GM23338 (cell line): ENCODE measurements at regions not wholly inside any gene's neighbourhood (a gene's known extent, or its start where the extent isn't known, plus 50 kb on each side); places are given as distances from the start of the nearest gene placed in this dataset.

Experiments
- ATAC-seq: fragments of 200-7000 bp; cut with Tn5 transposase; 3 replicates; pipeline ENCODE4 v1.9.1; 2020
- DNase-seq: peaks from one replicate; pipeline ENCODE4 v3.0.0-alpha.2; 2015; ENCODE audit warnings: low spot score
- H2AFZ ChIP-seq: fragments of 200-600 bp; sonication (generic); 2 replicates; pipeline ENCODE4 v1.8.0; 2016; ENCODE audit warnings: antibody characterized with exemption, mild to moderate bottlenecking, moderate library complexity
- H3F3A ChIP-seq: fragments of 200-600 bp; sonication (generic); replicated peaks from 2 replicates; pipeline ENCODE4 v1.8.0; 2017; ENCODE audit warnings: antibody characterized with exemption, mixed run types, low read depth
- H3K27ac ChIP-seq: fragments of 200-600 bp; sonication (generic); 2 replicates; pipeline ENCODE4 v1.6.1; 2016; ENCODE audit warnings: low read depth
- H3K27me3 ChIP-seq: fragments of 200-600 bp; sonication (generic); 2 replicates; pipeline ENCODE4 v1.8.0; 2016; ENCODE audit warnings: mild to moderate bottlenecking, mixed run types, moderate library complexity; ENCODE audit not compliant: insufficient read depth
- H3K36me3 ChIP-seq: fragments of 200-600 bp; sonication (generic); 2 replicates; pipeline ENCODE4 v1.8.0; 2016; ENCODE audit warnings: mild to moderate bottlenecking; ENCODE audit not compliant: insufficient read depth
- H3K4me1 ChIP-seq: fragments of 200-600 bp; sonication (generic); 2 replicates; pipeline ENCODE4 v1.8.0; 2016; ENCODE audit warnings: mild to moderate bottlenecking, moderate library complexity; ENCODE audit not compliant: insufficient read depth
- H3K4me2 ChIP-seq: fragments of 200-600 bp; sonication (generic); 2 replicates; pipeline ENCODE4 v1.7.1; 2017; ENCODE audit warnings: mixed run types
- H3K4me3 ChIP-seq: fragments of 200-600 bp; sonication (generic); 2 replicates; pipeline ENCODE4 v1.6.1; 2016; ENCODE audit warnings: mixed run types
- H3K79me2 ChIP-seq: fragments of 200-600 bp; sonication (generic); replicated peaks from 2 replicates; pipeline ENCODE4 v1.8.0; 2017; ENCODE audit warnings: mild to moderate bottlenecking; ENCODE audit not compliant: insufficient read depth
- H3K9me2 ChIP-seq: fragments of 200-600 bp; sonication (generic); 2 replicates; pipeline ENCODE4 v1.8.0; 2017; ENCODE audit not compliant: insufficient read depth
- H4K20me1 ChIP-seq: fragments of 200-600 bp; sonication (generic); replicated peaks from 2 replicates; pipeline ENCODE4 v1.8.0; 2017; ENCODE audit warnings: mild to moderate bottlenecking; ENCODE audit not compliant: insufficient read depth
- H3K27ac Mint-ChIP-seq: 2 replicates; pipeline ENCODE4 v1.8.0; 2020; ENCODE audit warnings: inconsistent platforms, mild to moderate bottlenecking, moderate library complexity, mixed read lengths
- H3K27me3 Mint-ChIP-seq: 3 replicates; pipeline ENCODE4 v1.8.0; 2022; ENCODE audit warnings: low read depth, mild to moderate bottlenecking, moderate library complexity, mixed read lengths, inconsistent platforms; ENCODE audit not compliant: insufficient read depth, poor library complexity
- H3K36me3 Mint-ChIP-seq: 3 replicates; pipeline ENCODE4 v1.8.0; 2021; ENCODE audit warnings: low read depth, mild to moderate bottlenecking, inconsistent platforms, moderate library complexity, mixed read lengths
- H3K4me1 Mint-ChIP-seq: 3 replicates; pipeline ENCODE4 v1.8.0; 2020; ENCODE audit warnings: mild to moderate bottlenecking, inconsistent platforms, mixed read lengths
- H3K4me3 Mint-ChIP-seq: 3 replicates; pipeline ENCODE4 v1.8.0; 2021; ENCODE audit warnings: moderate library complexity, mild to moderate bottlenecking, inconsistent platforms, mixed read lengths
- H3K9me3 Mint-ChIP-seq: 3 replicates; pipeline ENCODE4 v1.8.0; 2020; ENCODE audit warnings: moderate library complexity, mild to moderate bottlenecking, inconsistent platforms, mixed read lengths
- CREB1 ChIP-seq: fragments of 250-450 bp; sonication (Bioruptor Pico); IDR thresholded peaks from 2 replicates; pipeline ENCODE4 v1.5.0; 2020; ENCODE audit warnings: low read depth, mild to moderate bottlenecking, moderate library complexity
- EZH2 ChIP-seq: fragments of 200-600 bp; sonication (generic); IDR thresholded peaks from one replicate; pipeline ENCODE4 v1.8.0; 2017; ENCODE audit warnings: antibody characterized with exemption, mild to moderate bottlenecking, low read depth; ENCODE audit not compliant: unreplicated experiment
- NANOG ChIP-seq: IDR thresholded peaks from 2 replicates; pipeline ENCODE4 v1.6.1; 2016; ENCODE audit warnings: antibody characterized with exemption, borderline replicate concordance
- ZNF114 ChIP-seq: fragments of 250-450 bp; sonication (Bioruptor Pico); IDR thresholded peaks from 2 replicates; pipeline ENCODE4 v1.5.0; 2020; ENCODE audit warnings: mild to moderate bottlenecking, moderate library complexity
- TF ChIP-seq, protein P1 (sequence below), 2 experiments: fragments of 200-600 bp in 1 of 2; sonication (generic) in 1 of 2; conservative IDR thresholded peaks; 2 replicates each; pipeline versions ENCODE4 v1.5.1 to v1.6.1; 2016 to 2017; ENCODE audit warnings: antibody characterized with exemption in 2 of 2, low read depth in 2 of 2, mild to moderate bottlenecking in 2 of 2, moderate library complexity in 1 of 2
- TF ChIP-seq, protein P2 (sequence below): IDR thresholded peaks from 2 replicates; pipeline ENCODE4 v1.6.1; 2016; ENCODE audit warnings: antibody characterized with exemption
- TF ChIP-seq, protein P3 (sequence below): fragments of 250-450 bp; sonication (Bioruptor Pico); IDR thresholded peaks from 2 replicates; pipeline ENCODE4 v1.5.0; 2020; ENCODE audit warnings: mild to moderate bottlenecking, moderate library complexity

DNA sequence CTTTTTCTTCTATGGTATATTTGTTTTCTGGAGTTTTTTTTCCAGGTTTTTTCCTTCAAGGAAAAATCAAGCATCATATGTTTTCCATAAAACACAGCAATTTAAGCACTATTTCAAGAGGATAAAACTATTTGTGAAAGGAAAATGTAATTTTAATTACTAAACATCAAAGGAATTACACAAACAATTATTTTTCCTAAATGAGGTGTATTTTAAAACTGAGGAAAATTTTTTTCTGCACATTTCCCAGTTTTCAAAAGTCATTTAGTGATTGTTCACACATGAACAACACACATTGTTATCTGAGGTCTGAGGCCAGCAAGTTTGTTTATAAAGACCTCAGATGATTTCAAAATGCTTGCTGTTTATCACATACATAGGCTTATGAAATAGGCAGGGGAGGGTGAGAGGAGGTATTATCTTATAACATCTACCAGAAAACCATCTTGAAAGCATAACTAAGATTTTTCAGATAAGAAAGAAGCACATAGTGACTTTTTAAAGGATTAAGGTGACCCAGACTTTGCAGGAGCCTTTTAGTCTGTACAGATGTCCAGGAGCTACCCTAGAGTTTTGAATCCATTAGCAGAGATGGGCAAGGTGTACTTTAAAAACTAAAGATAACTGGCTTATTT, 381.6 kb downstream of the GJA1 start:
- peaks cover 2% of the 10 kb centered on the region for H3K27me3 Mint-ChIP-seq
- Histone ChIP-seq H3K9me2 (no peaks in the 10 kb centered on the region), H3F3A (no peaks in the 10 kb centered on the region), H3K27me3 (no peaks in the 10 kb centered on the region), H2AFZ (no peak overlapping the region), H3K27ac (no peak overlapping the region), H3K4me2 (no peak overlapping the region), H4K20me1 (no peaks in the 10 kb centered on the region), H3K4me3 (no peak overlapping the region), H3K4me1 (no peaks in the 10 kb centered on the region), H3K36me3 (no peaks in the 10 kb centered on the region), H3K79me2 (no peaks in the 10 kb centered on the region)
- peaks cover 26% of the 10 kb centered on the region for H3K36me3 Mint-ChIP-seq
- H3K27ac Mint-ChIP-seq, result no peak overlapping the region
- no peak for ATAC-seq
- no peak for DNase-seq
- no peak overlapping the region for H3K4me3 Mint-ChIP-seq
- peaks cover 4% of the 10 kb centered on the region for H3K4me1 Mint-ChIP-seq
- TF ChIP-seq, protein P1, sequence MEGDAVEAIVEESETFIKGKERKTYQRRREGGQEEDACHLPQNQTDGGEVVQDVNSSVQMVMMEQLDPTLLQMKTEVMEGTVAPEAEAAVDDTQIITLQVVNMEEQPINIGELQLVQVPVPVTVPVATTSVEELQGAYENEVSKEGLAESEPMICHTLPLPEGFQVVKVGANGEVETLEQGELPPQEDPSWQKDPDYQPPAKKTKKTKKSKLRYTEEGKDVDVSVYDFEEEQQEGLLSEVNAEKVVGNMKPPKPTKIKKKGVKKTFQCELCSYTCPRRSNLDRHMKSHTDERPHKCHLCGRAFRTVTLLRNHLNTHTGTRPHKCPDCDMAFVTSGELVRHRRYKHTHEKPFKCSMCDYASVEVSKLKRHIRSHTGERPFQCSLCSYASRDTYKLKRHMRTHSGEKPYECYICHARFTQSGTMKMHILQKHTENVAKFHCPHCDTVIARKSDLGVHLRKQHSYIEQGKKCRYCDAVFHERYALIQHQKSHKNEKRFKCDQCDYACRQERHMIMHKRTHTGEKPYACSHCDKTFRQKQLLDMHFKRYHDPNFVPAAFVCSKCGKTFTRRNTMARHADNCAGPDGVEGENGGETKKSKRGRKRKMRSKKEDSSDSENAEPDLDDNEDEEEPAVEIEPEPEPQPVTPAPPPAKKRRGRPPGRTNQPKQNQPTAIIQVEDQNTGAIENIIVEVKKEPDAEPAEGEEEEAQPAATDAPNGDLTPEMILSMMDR (conservative IDR thresholded peaks at IDR 0.05; ENCODE audit: low read depth in 2 of 2), result no peak
- TF ChIP-seq NANOG (no peak), EZH2 (no peak), CREB1 (CRISPR knock-in tag) (no peak), ZNF114 (CRISPR knock-in tag) (no peak)
- TF ChIP-seq, protein P2, sequence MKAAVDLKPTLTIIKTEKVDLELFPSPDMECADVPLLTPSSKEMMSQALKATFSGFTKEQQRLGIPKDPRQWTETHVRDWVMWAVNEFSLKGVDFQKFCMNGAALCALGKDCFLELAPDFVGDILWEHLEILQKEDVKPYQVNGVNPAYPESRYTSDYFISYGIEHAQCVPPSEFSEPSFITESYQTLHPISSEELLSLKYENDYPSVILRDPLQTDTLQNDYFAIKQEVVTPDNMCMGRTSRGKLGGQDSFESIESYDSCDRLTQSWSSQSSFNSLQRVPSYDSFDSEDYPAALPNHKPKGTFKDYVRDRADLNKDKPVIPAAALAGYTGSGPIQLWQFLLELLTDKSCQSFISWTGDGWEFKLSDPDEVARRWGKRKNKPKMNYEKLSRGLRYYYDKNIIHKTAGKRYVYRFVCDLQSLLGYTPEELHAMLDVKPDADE, result no peak
- H3K9me3 Mint-ChIP-seq, result peaks cover 29% of the 10 kb centered on the region

DNA sequence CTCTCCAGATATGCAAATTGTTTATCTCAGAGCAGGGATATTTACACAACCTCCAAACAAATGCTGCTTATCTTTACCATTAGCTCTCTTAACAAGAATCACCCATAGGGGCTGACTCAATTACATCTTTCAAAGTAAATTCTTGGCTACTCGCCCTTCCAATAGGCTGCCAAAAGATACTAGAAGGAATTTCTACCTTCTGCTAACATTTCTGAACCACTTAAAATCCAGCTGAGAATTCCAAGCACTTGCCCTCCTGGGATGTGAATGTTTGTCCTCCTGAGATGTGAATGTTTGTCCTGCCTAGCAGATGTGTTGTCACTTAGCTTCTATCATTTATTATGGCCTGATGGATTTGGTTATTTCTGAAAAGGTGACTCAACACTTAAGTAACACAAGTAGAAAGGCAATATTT, 388.0 kb downstream of the GJA1 start:
- Histone ChIP-seq H3K27ac (peak overlapping the region; percentile 54), H3K4me3 (no peak overlapping the region), H2AFZ (no peak overlapping the region), H3K4me2 (0 out of 2 replicates have a peak overlapping the region, but pooled peaks have one; percentile 1), H3F3A (no peaks in the 10 kb centered on the region), H3K36me3 (no peaks in the 10 kb centered on the region), H3K9me2 (no peaks in the 10 kb centered on the region), H3K79me2 (no peaks in the 10 kb centered on the region), H3K27me3 (no peaks in the 10 kb centered on the region), H4K20me1 (no peaks in the 10 kb centered on the region), H3K4me1 (peaks cover 7% of the 10 kb centered on the region; the same call in 1 of the 2 replicates)
- Mint-ChIP-seq H3K9me3 (peaks cover 30% of the 10 kb centered on the region), H3K36me3 (peaks cover 27% of the 10 kb centered on the region), H3K27ac (no peak overlapping the region), H3K27me3 (peaks cover 2% of the 10 kb centered on the region), H3K4me3 (0 out of 3 replicates have a peak overlapping the region, but pooled peaks have one; percentile 40), H3K4me1 (peaks cover 26% of the 10 kb centered on the region)
- peak; percentile 84 for DNase-seq
- peak; percentile 61; the same call in 1 of the 2 replicates for TF ChIP-seq NANOG
- TF ChIP-seq, protein P3, sequence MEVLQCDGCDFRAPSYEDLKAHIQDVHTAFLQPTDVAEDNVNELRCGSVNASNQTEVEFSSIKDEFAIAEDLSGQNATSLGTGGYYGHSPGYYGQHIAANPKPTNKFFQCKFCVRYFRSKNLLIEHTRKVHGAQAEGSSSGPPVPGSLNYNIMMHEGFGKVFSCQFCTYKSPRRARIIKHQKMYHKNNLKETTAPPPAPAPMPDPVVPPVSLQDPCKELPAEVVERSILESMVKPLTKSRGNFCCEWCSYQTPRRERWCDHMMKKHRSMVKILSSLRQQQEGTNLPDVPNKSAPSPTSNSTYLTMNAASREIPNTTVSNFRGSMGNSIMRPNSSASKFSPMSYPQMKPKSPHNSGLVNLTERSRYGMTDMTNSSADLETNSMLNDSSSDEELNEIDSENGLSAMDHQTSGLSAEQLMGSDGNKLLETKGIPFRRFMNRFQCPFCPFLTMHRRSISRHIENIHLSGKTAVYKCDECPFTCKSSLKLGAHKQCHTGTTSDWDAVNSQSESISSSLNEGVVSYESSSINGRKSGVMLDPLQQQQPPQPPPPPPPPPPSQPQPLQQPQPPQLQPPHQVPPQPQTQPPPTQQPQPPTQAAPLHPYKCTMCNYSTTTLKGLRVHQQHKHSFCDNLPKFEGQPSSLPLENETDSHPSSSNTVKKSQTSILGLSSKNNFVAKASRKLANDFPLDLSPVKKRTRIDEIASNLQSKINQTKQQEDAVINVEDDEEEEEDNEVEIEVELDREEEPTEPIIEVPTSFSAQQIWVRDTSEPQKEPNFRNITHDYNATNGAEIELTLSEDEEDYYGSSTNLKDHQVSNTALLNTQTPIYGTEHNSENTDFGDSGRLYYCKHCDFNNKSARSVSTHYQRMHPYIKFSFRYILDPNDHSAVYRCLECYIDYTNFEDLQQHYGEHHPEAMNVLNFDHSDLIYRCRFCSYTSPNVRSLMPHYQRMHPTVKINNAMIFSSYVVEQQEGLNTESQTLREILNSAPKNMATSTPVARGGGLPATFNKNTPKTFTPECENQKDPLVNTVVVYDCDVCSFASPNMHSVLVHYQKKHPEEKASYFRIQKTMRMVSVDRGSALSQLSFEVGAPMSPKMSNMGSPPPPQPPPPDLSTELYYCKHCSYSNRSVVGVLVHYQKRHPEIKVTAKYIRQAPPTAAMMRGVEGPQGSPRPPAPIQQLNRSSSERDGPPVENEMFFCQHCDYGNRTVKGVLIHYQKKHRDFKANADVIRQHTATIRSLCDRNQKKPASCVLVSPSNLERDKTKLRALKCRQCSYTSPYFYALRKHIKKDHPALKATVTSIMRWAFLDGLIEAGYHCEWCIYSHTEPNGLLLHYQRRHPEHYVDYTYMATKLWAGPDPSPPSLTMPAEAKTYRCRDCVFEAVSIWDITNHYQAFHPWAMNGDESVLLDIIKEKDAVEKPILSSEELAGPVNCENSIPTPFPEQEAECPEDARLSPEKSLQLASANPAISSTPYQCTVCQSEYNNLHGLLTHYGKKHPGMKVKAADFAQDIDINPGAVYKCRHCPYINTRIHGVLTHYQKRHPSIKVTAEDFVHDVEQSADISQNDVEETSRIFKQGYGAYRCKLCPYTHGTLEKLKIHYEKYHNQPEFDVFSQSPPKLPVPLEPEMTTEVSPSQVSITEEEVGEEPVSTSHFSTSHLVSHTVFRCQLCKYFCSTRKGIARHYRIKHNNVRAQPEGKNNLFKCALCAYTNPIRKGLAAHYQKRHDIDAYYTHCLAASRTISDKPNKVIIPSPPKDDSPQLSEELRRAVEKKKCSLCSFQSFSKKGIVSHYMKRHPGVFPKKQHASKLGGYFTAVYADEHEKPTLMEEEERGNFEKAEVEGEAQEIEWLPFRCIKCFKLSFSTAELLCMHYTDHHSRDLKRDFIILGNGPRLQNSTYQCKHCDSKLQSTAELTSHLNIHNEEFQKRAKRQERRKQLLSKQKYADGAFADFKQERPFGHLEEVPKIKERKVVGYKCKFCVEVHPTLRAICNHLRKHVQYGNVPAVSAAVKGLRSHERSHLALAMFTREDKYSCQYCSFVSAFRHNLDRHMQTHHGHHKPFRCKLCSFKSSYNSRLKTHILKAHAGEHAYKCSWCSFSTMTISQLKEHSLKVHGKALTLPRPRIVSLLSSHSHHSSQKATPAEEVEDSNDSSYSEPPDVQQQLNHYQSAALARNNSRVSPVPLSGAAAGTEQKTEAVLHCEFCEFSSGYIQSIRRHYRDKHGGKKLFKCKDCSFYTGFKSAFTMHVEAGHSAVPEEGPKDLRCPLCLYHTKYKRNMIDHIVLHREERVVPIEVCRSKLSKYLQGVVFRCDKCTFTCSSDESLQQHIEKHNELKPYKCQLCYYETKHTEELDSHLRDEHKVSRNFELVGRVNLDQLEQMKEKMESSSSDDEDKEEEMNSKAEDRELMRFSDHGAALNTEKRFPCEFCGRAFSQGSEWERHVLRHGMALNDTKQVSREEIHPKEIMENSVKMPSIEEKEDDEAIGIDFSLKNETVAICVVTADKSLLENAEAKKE (CRISPR knock-in tag), result no peak
- no peak for TF ChIP-seq ZNF114 (CRISPR knock-in tag)
- TF ChIP-seq, protein P1 (conservative IDR thresholded peaks at IDR 0.05; ENCODE audit: low read depth in 2 of 2), result no peak
- ATAC-seq, result peak; percentile 97
